HG03565 (cell line): ENCODE measurements at regions not wholly inside any gene's neighbourhood (a gene's known extent, or its start where the extent isn't known, plus 50 kb on each side); places are given as distances from the start of the nearest gene placed in this dataset.

Source experiments
- ATAC-seq: cut with Tn5 transposase; IDR thresholded peaks from one replicate; pipeline ENCODE4 v1.9.1; 2021; ENCODE audit warnings: mild to moderate bottlenecking, moderate library complexity; ENCODE audit not compliant: unreplicated experiment

DNA sequence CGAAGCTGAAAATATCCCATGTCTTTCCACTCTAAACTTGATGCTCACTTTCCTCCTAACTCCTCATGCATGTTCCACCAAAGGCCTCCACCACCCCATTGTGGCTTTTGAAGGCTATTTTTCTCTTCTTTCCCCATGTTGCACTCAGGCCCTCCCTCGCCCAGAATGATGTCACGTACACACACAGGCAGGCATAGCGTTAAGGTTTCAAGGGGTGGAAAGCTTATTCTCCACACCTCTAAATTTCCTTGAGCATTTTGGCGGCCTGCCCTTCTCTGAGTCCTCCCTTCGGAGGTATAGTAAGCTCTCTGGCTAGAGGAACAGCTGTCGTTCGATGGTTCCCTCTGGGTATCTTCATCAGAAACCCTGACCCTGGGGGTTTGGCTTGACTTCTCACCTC, 673.5 kb downstream of the ACTL7B start:
- no peak for ATAC-seq

DNA sequence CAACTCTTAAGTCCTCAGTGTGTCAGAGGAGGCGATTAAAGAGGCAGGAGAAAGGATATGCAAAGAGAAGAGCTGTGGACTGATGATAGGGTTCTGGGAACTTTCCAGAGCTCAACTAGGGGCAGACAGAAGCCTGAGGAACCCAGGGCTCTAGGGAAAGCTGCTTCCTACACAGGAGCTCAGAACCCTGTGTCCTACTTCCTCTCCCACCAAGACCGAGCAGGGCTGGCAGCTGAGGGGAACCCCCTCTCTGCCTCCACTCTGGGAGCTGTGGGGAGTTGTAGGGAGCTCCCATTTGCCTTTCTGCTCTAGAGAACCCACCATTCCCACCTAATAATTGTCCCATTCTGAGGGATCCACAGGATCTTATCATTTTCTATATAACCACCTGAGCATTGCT, 674.3 kb downstream of the ACTL7B start:
- ATAC-seq: no peak

DNA sequence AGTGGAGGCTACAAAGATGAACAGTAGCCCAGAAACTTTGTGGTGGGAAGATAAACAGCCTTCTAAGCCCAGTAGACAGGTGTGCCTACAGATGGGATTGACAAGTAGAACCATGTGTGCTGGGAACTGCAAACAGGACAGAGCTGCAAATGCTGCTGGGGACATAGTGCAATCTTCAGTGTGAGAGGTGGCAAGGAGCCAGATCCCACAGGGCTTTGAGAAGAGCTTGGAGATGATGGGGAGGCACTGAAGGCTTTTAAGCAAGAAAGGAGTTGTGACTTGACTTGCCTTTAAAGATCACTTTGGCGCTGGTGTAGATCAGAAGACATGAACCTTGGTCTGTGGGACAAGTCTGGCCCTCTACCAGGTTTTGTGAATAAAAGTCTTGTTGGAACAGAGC, 675.2 kb downstream of the ACTL7B start:
- ATAC-seq: no peak

DNA sequence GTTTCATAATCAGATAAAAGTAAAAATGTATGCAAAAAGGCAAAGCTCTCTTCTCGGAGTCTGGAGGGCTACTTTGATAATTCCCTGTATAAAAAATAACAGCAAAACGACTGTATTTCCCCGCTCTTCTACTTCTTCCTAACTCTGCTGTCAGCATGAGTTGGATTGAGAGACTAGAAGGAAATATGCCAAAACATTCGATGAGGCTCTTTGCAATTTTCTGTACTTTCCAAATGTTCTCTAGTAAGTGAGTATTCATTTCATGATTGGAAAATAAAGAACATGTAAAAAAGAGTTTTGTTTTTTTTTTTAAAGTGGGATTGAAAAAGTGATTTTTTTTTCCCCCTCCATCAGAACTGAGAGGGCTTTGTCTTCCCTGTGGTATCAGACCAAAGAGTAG, 677.5 kb downstream of the ACTL7B start:
- ATAC-seq: no peak

DNA sequence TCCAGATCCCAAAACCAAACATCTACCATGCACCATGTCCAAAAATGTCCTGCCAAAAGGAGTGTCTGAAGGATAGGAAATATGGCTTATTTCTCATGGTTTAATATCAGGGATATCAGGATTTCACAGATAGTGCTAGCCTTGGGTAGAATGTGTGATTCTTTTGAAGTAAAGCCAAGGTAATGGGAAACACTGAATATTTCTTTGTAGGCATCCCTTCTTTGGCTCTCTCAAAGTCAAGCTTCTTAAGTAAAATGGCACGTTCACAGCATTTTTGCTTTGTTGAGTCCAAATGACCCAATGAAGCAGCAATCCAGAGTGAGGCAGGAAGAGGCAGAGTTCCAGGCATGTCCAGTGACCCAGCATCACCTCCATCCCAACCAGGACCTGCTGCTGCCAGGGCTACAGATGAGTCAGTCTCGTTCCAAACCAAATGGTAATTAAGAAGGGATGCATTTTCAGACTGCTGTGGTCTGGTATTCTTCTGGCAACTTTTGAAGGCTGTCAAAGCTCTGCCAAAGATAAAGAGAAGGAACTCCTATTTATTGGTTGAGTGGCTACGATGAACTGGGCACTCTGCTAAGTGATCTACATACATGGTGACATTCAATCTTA, 678.8 kb upstream of the KLF4 start:
- ATAC-seq: no peak

DNA sequence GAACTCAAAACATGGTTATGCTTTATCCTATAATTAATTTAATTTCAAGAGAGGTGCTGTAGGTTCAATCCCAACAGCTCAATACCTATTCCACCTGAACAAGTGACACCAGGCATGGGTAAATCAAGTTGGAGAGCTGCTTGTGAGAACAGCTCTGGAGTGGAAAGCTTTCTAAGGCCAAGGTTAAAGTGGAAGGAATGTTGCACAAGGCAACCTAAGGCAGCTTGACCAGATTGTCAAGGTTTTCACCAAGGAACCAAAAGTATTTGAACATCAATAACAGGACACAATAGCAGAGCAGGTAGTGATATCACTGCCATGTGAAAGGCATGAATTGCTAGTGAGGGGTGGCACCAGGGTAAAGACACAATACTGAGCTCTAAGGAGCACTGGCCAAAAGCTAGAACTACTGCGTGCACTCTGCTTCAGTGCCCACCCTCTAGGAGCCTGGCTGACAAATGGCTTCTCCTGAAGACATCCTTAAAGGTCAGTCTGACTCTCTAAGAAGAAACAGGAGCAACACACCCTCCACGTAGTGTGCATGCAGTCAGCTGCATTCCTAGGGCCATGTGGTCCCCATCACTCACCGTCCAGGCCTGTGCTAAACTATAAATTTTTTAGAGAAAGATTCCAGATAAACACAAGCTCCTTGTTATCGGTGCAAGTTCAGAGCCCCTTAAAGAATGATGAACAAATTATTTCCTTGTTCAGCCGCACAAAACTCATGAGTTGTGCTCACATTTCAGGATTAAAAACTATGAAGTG, 677.7 kb upstream of the KLF4 start:
- no peak for ATAC-seq

DNA sequence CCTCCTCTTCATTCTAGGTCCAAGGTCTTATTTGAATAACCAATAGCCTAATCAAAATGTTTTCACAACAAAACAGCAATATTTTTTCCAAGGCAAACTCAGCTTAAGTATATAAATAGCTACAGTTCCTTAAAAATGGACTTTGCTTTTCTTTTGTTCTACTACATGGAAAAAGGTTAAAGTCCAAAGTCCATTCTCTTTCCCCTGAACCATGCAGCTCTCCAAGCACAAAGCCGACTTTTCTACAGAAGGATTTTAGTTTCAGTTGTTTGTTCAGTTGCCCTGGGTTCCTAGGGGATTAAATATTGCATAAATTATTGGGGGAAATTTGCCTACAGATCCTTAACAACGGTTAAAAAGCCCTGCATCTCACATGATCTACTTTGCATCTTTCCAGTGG, 677.0 kb upstream of the KLF4 start:
- ATAC-seq: no peak

DNA sequence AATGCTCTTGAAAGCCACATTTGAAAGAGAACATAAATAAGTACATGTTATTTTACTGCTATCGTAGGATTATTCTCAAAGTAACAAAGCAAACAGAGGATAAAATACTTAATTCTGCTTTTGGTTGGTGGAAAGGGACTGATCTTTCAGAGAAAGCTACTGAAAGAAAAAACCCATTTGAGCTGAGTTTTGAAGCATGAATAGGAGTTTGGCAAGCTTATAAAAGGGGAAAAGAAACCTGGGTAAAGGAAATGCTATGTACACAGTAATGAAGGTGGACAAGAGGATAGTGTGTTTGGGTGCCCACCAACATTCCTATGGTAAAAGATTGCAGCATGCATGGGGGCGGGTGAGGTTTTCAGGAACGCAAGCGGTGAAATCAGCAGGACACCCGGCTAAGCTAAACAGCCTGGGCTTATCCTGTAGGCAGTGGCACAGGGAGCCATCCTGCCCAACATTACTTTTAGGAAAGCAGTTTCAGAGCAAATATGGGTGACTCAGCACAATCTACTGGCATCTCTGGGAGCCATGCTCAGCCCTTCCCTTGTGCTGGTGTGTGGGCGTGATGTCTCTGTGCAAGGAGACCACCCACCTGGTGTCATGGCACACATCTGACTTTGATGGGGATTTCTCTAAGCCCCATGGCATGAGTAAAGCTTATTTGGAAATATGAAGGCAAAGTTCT, 673.9 kb upstream of the KLF4 start:
- no peak for ATAC-seq

DNA sequence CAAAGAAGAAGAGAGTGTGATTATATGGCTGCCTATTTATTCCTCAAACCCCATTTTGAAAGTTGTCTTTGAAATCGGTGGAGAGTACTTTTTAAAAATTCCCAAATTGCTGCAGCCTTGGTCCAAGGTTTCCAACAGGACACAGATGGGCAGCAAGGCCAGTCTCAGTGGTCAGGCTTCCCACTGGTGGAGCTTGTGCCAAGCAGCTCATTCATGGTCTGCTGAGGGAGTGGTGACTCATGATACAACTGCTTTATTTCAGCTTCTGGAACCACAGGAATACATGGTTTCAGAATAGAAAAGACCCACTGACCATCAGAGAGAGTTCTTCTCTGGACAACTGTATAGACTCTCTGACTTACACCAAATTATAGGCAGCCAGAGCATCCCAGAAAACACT, 673.1 kb upstream of the KLF4 start:
- no peak for ATAC-seq

DNA sequence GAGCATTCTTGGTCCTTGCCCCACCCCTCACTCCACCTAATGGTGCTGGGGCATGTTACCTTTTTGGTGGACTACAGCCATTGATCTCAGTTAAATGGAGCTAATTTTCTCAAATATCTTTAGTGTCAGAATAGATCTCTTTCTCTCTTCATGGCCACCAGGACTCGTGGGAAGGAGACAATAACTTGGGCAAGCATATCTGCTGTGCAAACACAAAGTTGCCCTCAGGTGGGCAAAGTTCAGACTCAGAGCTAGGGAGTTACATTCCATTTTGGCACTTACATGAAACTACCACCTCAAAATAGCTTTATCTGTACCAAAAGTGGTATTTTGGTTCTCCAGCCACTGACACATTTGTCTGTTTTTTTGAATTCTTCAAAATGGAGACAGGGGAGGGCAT, 671.9 kb upstream of the KLF4 start:
- ATAC-seq: no peak

DNA sequence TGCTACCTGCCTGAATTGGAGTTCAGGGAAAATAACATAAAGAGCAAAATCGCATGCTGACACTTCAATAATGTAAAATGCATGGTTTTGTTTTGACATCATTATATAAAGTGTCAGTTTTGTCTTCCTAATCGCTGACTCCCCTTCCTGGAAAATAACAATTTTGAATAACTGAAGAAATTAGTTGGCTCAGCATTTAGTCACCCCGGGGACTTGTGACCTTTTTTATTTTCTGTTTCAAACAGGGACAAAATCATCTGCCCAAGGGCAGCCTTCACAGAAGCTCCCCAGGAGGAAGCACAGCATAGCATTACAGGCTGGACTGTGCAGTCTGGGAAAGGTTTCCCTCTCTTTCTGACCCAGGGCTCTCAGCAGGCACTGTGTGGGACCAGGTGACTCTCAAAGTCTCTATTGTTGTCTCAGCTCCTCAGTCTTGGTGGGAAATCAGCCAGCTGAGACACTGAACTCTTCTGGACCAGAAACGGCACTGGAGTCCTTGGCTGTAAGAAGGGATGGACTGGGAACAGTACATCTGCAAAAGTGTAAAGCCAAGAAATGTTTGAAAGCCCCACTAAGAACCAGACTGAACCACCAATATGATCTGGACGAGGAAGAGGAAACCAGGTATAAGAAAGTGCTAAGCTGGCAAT, 671.3 kb upstream of the KLF4 start:
- ATAC-seq: no peak

DNA sequence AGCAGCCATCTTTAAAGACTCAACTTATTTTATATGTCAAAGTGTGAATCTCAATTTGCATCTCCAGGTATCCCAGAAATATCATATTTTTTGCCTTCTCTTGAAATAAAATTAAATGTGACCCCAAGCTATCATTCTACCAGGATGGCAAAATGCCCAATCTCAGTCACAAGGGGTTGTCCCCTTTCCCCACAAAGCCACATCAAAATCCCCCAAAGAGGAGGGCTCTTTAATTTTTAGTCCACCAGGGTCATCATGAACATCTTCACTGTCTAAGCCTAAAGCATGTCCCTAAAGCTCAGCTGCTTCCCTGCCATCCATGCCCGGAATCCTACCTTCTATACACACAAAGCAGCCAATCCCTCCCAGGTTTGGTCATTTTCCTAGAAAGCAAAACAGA, 670.5 kb upstream of the KLF4 start:
- ATAC-seq: no peak

DNA sequence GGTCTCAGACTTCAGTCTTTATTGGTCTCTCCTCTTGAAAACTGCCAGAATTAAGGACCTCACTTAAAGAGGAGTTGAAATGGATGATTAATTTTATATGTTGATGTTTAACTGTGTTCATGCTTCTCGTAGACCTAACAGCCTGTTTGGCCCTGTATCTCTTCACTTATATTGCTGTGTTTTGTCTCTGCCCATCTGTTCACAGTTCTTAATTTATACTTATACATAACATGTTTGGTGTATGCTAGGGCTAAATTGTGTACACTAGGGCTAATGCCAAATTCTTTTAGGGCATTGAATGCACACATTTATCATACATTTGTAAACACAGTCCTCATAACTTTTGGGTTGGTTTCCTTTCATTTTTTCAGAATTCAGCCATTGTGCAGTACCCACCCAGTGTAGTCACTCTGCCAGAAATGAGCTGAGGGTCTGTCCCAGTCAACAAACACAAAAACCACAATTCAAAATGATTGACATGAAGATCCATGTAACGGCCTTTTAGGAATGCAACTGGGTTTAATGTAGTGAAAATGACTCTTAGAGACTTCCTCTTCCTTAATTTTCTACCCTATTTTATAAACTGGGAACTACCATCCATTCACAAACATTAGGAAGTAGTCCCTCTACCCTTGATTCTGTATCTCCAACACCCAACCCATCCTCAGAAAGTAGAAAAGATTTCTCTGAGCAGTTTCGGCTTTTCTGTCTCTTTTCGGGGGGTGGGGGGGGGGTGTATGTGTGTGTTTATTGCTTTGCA, 668.8 kb upstream of the KLF4 start:
- ATAC-seq: no peak

DNA sequence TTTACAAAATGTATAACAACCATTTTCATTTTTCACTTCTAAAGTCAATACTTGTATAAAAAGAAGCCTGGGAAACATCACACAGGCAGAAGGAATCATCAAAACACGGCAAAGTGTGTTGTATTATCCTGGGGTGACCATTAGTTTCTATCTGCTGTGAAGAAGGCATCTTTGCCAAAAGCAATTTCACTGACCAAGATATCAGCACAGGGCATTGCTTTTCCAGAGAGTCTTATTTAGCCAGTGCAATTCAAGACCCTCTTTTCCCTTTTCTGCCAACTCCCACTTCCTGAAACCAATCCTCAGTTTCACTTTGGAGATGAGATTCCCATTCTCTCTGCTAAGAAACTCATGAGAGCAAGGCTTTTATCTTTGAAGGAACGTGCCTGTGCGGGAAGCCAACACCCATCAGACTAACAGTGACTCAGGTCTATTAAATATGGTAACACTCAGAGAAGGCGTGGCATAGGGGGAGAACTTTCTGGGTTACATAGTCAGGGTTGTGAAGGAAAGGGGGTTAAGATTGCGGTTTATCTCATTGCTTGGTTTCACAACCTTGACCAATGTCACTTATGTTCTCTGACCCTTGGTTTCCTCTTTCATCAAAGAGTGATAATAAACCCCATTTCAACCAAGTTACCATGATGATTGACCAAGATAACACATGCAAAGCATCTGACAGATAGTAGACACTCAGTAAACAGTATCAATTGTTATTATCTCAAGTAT, 666.9 kb upstream of the KLF4 start:
- no peak for ATAC-seq

DNA sequence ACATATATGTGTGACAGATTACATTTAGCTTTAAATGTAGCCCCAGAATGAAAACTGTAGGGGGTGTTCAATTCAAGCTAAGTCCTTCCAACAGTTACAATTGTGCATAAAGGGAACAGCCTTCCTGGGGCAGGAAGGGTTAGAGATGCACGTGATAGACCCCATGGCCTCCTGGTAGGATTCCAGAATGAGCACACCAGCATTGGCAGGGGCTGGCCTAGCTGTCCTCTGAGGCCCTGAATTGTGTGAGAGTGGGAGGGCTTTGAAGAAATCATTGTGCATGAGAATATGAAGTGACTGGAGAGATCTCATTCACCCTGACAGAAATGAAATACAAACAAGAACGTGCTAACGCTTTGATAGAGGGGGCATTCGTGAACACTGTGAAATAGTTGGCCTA, 663.8 kb upstream of the KLF4 start:
- no peak for ATAC-seq

DNA sequence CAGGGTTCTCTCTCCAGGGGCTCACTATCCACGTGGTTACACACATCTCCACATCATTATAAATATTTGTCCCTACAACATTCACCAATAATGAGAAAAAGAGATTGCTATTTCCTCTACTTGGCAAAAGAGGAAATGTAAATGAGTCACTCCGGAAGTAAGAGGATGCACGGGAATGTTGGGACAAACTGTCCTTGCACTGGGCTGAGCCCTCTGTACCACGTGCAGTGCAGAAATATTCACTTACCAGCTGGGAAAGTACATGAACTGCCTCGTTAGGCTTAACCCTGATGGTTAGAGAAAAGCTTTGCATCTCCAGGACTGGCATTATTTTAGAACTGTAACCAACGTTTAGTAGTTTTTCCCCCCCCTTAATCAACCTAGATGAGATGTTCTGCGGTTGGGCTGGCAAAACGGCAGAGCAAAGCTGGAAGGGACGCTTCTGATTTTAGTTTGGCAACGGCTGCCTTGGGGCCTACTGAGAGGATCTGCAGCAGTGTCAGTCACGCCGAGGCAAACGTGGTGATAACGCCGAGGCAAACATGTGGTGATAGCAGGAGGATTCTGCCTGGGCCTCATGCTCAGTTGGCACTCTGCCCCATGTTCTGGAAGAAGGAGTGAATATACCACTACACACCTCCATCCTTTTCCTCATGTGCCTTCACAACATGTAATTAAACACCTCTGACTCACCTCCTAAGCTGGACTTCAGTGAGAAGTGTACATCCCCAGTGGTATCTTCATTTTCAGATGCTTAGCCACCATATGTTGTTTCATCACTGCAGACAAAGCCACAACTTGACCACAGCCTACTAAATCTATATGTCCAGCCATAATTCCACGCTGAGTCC, 661.4 kb upstream of the KLF4 start:
- ATAC-seq: no peak

DNA sequence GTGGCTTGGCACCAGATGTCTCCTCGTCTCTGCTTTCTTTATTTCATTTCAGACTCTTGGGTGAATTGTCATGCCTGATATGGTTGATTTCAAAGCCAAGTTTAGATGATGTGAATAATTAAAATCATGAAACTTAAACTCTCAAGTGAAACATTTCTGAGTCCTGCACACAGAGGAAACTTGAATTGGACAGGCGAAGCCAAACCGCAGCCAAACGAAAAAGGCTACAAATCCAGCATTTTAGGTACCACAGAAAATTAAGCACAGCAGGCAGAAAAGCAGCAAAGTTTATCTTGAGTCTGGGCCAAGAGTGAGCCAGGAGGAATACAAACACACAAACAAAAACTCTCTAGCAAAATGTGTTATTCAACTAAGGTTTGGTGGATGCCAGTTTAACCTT, 659.8 kb upstream of the KLF4 start:
- ATAC-seq: no peak

DNA sequence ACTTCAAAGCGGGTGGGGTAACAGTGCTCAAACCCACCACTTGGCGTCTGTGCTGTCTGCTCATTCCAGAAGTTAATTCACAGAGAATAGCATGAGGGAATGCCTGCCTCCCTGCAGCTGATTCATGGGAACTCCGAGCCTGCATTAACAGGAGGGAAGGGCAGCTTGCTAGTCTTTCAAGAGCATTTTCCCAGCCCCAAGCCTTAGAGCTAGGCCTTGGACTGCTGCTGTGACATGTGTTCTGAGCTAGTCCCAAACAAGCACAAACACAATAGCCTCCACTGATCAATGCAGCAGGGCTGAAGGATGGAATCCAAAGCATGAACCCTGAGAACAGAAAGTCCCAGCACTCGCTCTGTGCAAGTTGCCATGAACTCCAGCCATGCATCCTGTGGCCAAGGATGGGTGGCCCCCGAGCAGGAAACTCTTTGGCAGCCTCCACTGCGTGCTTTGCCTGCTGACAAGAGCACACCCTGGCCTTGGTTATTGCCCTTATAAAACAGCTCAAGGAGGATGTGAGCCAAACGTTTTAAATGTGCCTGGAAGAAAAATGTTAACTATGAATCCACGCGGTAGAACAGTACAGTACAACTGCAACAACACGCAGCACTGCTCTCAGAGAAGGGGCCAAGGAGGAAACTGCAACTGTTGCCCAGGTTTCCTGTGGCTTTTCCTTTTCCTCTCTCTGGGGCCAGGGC, 653.1 kb upstream of the KLF4 start:
- ATAC-seq: no peak

DNA sequence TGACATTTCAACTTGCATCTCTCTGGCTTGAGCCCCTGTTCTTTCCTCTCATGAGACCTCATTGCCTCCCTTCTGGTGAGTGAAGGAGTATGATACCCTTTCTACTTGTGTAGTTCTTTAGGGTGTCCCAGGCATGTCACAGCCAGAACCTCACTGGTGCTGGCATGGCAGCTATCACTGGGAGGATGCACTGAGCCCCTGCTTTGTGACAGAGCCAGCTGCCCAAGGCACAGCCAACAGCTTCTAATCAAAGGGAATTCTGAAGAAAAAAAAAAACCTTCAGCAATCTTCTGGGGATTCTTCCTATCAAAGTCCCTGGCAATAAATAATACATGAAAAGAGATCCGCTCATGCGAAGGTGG, 652.6 kb upstream of the KLF4 start:
- no peak for ATAC-seq
